Adrenal gland (tissue), 9 donors: ENCODE measurements at regions not wholly inside any gene's neighbourhood (a gene's known extent, or its start where the extent isn't known, plus 50 kb on each side); places are given as distances from the start of the nearest gene placed in this dataset.

Source experiments
- DNase-seq, 7 donors: peaks; one replicate each; pipeline ENCODE4 v3.0.0-alpha.2; 2019 to 2020
- H3K27ac ChIP-seq, 5 donors: fragments of 200-600 bp; sonication (generic) in 4 of 5; 1 replicate in 3 of 5; 2 replicates in 2 of 5; pipeline versions ENCODE4 v1.5.1 to v1.8.0; 2016 to 2020; ENCODE audit warnings: mild to moderate bottlenecking in 1 of 5
- H3K27me3 ChIP-seq: fragments of 200-600 bp; 2 replicates; pipeline ENCODE4 v1.8.0; 2021
- H3K36me3 ChIP-seq, 2 donors: fragments of 200-600 bp; replicated peaks in 1 of 2; 1 replicate in 1 of 2; 2 replicates in 1 of 2; pipeline versions ENCODE4 v1.5.1 to v1.8.0; 2018 to 2022
- H3K4me1 ChIP-seq, 2 donors: fragments of 200-600 bp; replicated peaks in 1 of 2; 1 replicate in 1 of 2; 2 replicates in 1 of 2; pipeline versions ENCODE4 v1.5.1 to v1.8.0; 2018 to 2021
- H3K4me3 ChIP-seq, 4 donors: fragments of 200-600 bp; sonication (generic) in 3 of 4; one replicate each; pipeline ENCODE4 v1.5.1; 2016 to 2018
- H3K9me3 ChIP-seq, 3 donors: fragments of 200-600 bp; sonication (generic) in 1 of 3; replicated peaks in 1 of 3; 1 replicate in 2 of 3; 2 replicates in 1 of 3; pipeline versions ENCODE4 v1.5.1 to v1.8.0; 2016 to 2021
- POLR2A ChIP-seq, 2 donors: fragments of 450-650 bp; IDR thresholded peaks; one replicate each; pipeline ENCODE4 v1.6.1; 2017; ENCODE audit warnings: antibody characterized with exemption in 2 of 2, mild to moderate bottlenecking in 2 of 2, moderate library complexity in 1 of 2
- WGBS, 4 donors: extraction: QIAGEN DNeasy Blood & Tissue Kit in 2 of 4; methylation state at CpG; one replicate each; pipeline versions ENCODE4 v1.1.5 to v1.1.7; 2013 to 2017; 5-methylcytosine and 5-hydroxymethylcytosine counted together
- intact Hi-C, 2 donors: fragments of 100-400 bp; cut with DNase I; formaldehyde crosslinking; loops; one replicate each; pipeline versions ENCODE4 v1.14.1 to v1.15.0; 2022 to 2023
- TF ChIP-seq, protein P1 (sequence below), 6 experiments: fragments of 450-650 bp in 4 of 6; fragments of 200-600 bp in 2 of 6; sonication (generic) in 1 of 6; IDR thresholded peaks; 1 replicate in 5 of 6; 2 replicates in 1 of 6; pipeline versions ENCODE4 v1.5.1 to v1.8.0; 2016 to 2021; ENCODE audit warnings: antibody characterized with exemption in 6 of 6, mild to moderate bottlenecking in 2 of 6, moderate library complexity in 1 of 6
- donor health status: healthy with polysubstance abuse.
- donor health status: Bipolar disorder and iron deficiency.
- donor health status: DM: yes; HTN: yes; CAD: no.
- donor health status: DM: no; HTN: no; CAD: no.
- donor health status: DM: no; HTN: no; CAD: no.

GRCh38 chr2:133919285-133919684 lies 334.6 kb upstream of the MGAT5 start:
- no peak for TF ChIP-seq POLR2A (IDR thresholded peaks at IDR 0.05)
- TF ChIP-seq, protein P1, sequence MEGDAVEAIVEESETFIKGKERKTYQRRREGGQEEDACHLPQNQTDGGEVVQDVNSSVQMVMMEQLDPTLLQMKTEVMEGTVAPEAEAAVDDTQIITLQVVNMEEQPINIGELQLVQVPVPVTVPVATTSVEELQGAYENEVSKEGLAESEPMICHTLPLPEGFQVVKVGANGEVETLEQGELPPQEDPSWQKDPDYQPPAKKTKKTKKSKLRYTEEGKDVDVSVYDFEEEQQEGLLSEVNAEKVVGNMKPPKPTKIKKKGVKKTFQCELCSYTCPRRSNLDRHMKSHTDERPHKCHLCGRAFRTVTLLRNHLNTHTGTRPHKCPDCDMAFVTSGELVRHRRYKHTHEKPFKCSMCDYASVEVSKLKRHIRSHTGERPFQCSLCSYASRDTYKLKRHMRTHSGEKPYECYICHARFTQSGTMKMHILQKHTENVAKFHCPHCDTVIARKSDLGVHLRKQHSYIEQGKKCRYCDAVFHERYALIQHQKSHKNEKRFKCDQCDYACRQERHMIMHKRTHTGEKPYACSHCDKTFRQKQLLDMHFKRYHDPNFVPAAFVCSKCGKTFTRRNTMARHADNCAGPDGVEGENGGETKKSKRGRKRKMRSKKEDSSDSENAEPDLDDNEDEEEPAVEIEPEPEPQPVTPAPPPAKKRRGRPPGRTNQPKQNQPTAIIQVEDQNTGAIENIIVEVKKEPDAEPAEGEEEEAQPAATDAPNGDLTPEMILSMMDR (IDR thresholded peaks at IDR 0.05): no peak

DNA sequence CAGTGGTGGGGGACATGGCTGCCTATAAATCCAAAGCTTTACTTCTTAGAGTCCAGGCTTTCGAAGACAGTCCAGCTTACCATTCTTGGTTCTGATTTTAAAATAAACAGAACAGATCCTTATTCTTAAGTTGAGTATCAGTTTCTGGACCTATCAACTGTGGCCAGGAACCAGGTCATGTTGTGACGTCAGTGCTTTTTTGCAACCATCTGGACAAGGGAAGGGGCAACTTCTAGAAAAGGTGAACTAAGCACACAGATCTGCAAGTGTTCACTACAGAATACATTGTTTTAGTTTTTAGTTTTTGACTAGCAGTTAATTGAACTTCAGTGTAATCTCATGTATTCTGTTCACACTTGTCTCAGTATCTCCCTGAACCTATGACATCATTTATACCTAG lies 326.0 kb upstream of the MGAT5 start:
- H3K4me1 ChIP-seq: no peaks in the 10 kb centered on the region
- 73 to 96% (median 89%) methylated on average over 2 of the region's 2 CpGs for WGBS, 4 donors
- no peak for DNase-seq
- no peaks in the 10 kb centered on the region for H3K36me3 ChIP-seq
- H3K9me3 ChIP-seq: no peaks in the 10 kb centered on the region
- intact Hi-C loops: no loop called here
- no peak overlapping the region for H3K27ac ChIP-seq
- H3K27me3 ChIP-seq: no peaks in the 10 kb centered on the region
- H3K4me3 ChIP-seq: no peak overlapping the region
- no peak for TF ChIP-seq POLR2A (IDR thresholded peaks at IDR 0.05)
- TF ChIP-seq, protein P1 (IDR thresholded peaks at IDR 0.05): no peak

More at GRCh38 chr2:133919285-133919684, 334.6 kb upstream of the MGAT5 start:
- no peak overlapping the region for H3K4me3 ChIP-seq
- H3K36me3 ChIP-seq: no peaks in the 10 kb centered on the region
- no peak overlapping the region for H3K27ac ChIP-seq
- no peaks in the 10 kb centered on the region for H3K4me1 ChIP-seq
- intact Hi-C loops: no loop called here
- WGBS, 4 donors: 38 to 48% (median 45%) methylated on average over 3 of the region's 3 CpGs
- no peaks in the 10 kb centered on the region for H3K9me3 ChIP-seq
- no peaks in the 10 kb centered on the region for H3K27me3 ChIP-seq
- no peak for DNase-seq

- no peak overlapping the region for H3K4me3 ChIP-seq
- no peaks in the 10 kb centered on the region for H3K36me3 ChIP-seq
- no peaks in the 10 kb centered on the region for H3K27me3 ChIP-seq
- 81 to 89% (median 85%) methylated on average over 8 of the region's 8 CpGs for WGBS, 4 donors
- no peak for DNase-seq
- intact Hi-C loops: no loop called here
- peaks cover 0 to under 1% of the 10 kb centered on the region in 2 donors for H3K4me1 ChIP-seq
- no peak overlapping the region for H3K27ac ChIP-seq
- TF ChIP-seq, protein P1 (IDR thresholded peaks at IDR 0.05): no peak
- TF ChIP-seq POLR2A (IDR thresholded peaks at IDR 0.05): no peak
- no peaks in the 10 kb centered on the region for H3K9me3 ChIP-seq
These were observed 317.8 kb upstream of the MGAT5 start for GRCh38 chr2:133936096-133936495.

DNA sequence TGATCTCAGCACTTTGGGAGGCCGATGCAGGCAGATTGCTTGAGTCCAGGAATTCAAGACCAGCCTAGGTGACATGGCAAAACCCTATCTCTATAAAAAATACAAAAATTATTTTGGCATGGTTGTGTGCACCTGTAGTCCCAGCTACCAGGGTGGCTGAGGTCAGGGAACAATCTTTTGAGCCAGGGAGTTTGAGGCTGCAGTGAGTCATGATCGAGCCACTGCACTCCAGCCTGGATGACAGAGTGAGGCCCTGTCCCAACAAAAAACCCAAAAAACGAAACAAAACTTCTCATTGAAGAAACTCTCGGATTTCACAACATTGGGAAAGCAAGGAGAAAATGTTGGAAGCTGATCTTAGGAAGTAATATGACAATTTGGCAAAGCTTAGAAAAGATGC lies 317.3 kb upstream of the MGAT5 start:
- peak in 3 of 7 donors; percentile 9 to 42 (median 15) for DNase-seq
- Histone ChIP-seq H3K4me1 (peaks cover 0 to 5% of the 10 kb centered on the region in 2 donors), H3K9me3 (no peaks in the 10 kb centered on the region), H3K4me3 (no peak overlapping the region), H3K27me3 (no peaks in the 10 kb centered on the region), H3K27ac (no peak overlapping the region), H3K36me3 (no peaks in the 10 kb centered on the region)
- 54 to 72% (median 65%) methylated on average over 4 of the region's 4 CpGs for WGBS, 4 donors
- intact Hi-C loops: no loop called here
- no peak for TF ChIP-seq POLR2A (IDR thresholded peaks at IDR 0.05)
- TF ChIP-seq, protein P1 (IDR thresholded peaks at IDR 0.05): no peak
